HL-60 (cell line): ENCODE measurements at regions not wholly inside any gene's neighbourhood (a gene's known extent, or its start where the extent isn't known, plus 50 kb on each side); places are given as distances from the start of the nearest gene placed in this dataset.

ENCODE experiments used
- DNase-seq, 2 experiments: peaks; one replicate each; pipeline ENCODE4 v3.0.0-alpha.2; 2010 to 2020; ENCODE audit warnings: low read depth in 1 of 2, low spot score in 1 of 2
- H3K27ac ChIP-seq: fragments of 250-450 bp; sonication (Bioruptor Pico); replicated peaks from 2 replicates; pipeline ENCODE4 v1.5.1; 2020; ENCODE audit warnings: mild to moderate bottlenecking, moderate library complexity
- H3K27me3 ChIP-seq: fragments of 250-450 bp; sonication (Bioruptor Pico); 2 replicates; pipeline ENCODE4 v1.5.1; 2021; ENCODE audit warnings: mild to moderate bottlenecking, moderate library complexity; ENCODE audit not compliant: insufficient read depth, poor library complexity, severe bottlenecking
- H3K4me3 ChIP-seq: replicated peaks from 2 replicates; pipeline ENCODE4 v1.5.1; 2011; ENCODE audit warnings: mild to moderate bottlenecking, control low read depth, low read length; ENCODE audit not compliant: insufficient read depth
- GABPA ChIP-seq: IDR thresholded peaks from 2 replicates; pipeline ENCODE4 v1.6.1; 2012; ENCODE audit warnings: low read depth
- POLR2AphosphoS5 ChIP-seq: IDR thresholded peaks from 2 replicates; pipeline ENCODE4 v1.6.1; 2012; ENCODE audit warnings: low read depth
- SPI1 ChIP-seq: IDR thresholded peaks from 2 replicates; pipeline ENCODE4 v1.6.1; 2012; ENCODE audit warnings: low read depth, mild to moderate bottlenecking, borderline replicate concordance
- TF ChIP-seq, protein P1 (sequence below): IDR thresholded peaks from one replicate; pipeline ENCODE4 v1.5.1; 2011; ENCODE audit warnings: low read length, control low read depth, inconsistent platforms; ENCODE audit not compliant: insufficient read depth
- TF ChIP-seq, protein P2 (sequence below): IDR thresholded peaks from 2 replicates; pipeline ENCODE4 v1.6.1; 2012; ENCODE audit warnings: low read depth; ENCODE audit not compliant: insufficient replicate concordance

DNA sequence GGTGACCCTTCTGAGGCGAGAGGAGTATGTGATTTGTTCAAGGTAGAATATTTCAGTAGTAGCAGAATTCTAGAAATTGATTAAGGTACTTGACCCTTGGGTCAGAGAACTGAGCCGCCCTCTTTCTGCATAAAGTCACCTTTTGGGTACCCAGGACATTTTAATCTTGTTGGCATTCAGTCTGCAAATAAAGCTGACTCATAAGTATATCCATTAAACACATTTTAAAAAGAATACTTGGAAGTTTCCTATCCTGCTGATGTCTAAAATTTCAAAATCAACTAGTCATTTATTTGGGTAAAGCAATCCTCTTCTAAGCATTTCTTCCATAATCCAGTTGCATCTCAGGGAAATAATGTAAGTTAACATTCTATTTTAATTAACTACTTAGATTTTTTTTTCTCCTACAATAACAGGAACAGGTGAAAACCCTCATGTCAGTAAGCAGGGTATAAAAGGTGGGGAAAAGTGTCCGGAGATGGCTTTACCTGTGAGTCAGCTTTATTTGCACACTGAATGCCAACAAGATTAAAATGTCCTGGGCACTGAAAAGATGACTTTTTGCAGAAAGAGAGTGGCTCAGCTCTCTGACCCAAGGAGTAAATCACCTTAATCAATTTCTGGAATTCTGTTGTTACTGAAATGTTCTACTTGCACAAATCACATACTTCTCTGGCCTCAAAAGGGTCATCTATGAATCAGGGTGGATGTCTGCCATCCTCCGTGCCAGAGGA is 78.7 kb upstream of the ITGA6 start:
- DNase-seq = no peak
- Histone ChIP-seq H3K27me3 (no peaks in the 10 kb centered on the region), H3K27ac (no peak overlapping the region), H3K4me3 (no peak overlapping the region)
- TF ChIP-seq, protein P1, sequence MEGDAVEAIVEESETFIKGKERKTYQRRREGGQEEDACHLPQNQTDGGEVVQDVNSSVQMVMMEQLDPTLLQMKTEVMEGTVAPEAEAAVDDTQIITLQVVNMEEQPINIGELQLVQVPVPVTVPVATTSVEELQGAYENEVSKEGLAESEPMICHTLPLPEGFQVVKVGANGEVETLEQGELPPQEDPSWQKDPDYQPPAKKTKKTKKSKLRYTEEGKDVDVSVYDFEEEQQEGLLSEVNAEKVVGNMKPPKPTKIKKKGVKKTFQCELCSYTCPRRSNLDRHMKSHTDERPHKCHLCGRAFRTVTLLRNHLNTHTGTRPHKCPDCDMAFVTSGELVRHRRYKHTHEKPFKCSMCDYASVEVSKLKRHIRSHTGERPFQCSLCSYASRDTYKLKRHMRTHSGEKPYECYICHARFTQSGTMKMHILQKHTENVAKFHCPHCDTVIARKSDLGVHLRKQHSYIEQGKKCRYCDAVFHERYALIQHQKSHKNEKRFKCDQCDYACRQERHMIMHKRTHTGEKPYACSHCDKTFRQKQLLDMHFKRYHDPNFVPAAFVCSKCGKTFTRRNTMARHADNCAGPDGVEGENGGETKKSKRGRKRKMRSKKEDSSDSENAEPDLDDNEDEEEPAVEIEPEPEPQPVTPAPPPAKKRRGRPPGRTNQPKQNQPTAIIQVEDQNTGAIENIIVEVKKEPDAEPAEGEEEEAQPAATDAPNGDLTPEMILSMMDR = no peak
- TF ChIP-seq SPI1 = no peak
- TF ChIP-seq GABPA = no peak
- no peak for TF ChIP-seq POLR2AphosphoS5
- TF ChIP-seq, protein P2, sequence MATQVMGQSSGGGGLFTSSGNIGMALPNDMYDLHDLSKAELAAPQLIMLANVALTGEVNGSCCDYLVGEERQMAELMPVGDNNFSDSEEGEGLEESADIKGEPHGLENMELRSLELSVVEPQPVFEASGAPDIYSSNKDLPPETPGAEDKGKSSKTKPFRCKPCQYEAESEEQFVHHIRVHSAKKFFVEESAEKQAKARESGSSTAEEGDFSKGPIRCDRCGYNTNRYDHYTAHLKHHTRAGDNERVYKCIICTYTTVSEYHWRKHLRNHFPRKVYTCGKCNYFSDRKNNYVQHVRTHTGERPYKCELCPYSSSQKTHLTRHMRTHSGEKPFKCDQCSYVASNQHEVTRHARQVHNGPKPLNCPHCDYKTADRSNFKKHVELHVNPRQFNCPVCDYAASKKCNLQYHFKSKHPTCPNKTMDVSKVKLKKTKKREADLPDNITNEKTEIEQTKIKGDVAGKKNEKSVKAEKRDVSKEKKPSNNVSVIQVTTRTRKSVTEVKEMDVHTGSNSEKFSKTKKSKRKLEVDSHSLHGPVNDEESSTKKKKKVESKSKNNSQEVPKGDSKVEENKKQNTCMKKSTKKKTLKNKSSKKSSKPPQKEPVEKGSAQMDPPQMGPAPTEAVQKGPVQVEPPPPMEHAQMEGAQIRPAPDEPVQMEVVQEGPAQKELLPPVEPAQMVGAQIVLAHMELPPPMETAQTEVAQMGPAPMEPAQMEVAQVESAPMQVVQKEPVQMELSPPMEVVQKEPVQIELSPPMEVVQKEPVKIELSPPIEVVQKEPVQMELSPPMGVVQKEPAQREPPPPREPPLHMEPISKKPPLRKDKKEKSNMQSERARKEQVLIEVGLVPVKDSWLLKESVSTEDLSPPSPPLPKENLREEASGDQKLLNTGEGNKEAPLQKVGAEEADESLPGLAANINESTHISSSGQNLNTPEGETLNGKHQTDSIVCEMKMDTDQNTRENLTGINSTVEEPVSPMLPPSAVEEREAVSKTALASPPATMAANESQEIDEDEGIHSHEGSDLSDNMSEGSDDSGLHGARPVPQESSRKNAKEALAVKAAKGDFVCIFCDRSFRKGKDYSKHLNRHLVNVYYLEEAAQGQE = no peak

DNA sequence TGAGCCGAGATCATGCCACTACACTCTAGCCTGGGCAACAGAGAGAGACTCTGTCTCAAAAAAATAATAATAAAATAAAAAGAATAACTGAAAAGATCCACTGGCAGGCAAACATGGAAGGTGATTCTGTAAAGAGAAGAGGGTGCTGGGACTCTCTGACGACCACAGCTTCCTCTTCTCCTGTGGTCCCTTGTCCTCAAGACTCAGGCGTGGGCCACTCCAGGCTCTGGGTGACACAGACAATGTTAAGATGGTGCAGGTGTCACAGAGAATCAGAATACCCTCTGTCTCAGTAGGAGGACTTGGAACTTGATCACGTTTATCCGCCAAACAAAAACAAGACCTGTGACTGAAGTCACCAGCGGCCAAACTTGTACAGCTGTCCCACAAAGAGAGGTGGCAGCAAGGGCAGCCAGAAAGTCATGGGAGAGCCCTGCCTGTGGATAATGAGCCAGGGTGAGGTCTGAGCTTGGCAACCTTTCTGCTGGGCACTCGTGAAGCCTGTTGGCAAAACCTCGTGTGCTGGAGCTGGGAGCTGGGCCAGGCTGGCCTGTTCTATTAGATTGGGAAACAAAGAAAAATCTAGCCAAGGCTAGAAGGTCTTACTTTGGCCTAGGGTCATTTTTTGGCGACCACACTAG is 76.4 kb upstream of the ITGA6 start:
- DNase-seq = peak; percentile 6 to 60
- Histone ChIP-seq H3K27ac (no peak overlapping the region), H3K27me3 (no peaks in the 10 kb centered on the region), H3K4me3 (no peak overlapping the region)
- TF ChIP-seq GABPA = no peak
- TF ChIP-seq, protein P2 = no peak
- TF ChIP-seq, protein P1 = no peak
- no peak; the same call in 1 of the 2 replicates for TF ChIP-seq SPI1
- TF ChIP-seq POLR2AphosphoS5 = no peak

DNA sequence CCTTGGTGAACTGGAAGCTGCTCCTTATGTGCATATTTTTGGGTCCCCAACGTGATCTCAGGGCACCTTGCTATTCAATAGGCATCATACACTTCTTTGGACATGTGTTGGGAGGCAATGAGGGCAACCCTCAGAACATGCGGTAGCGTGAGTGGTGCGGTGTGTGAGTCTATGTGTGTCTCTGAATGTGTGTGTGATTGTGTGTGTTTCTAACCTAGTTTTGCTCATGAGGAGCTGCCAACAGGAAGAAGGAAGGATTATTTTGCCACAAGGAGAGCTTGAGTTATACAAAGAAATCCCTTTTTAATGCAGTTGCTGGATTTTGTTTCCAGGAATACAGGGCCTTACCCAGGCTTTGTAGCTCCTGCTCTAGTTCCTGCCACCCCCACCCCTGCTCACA is 75.8 kb upstream of the ITGA6 start:
- TF ChIP-seq GABPA = no peak
- TF ChIP-seq, protein P2 = no peak
- TF ChIP-seq POLR2AphosphoS5 = no peak
- TF ChIP-seq SPI1 = no peak
- TF ChIP-seq, protein P1 = no peak
- DNase-seq = no peak
- Histone ChIP-seq H3K27ac (no peak overlapping the region), H3K4me3 (no peak overlapping the region), H3K27me3 (no peaks in the 10 kb centered on the region)
